ENCODE measurements at regions not wholly inside any gene's neighbourhood (a gene's known extent, or its start where the extent isn't known, plus 50 kb on each side); places are given as distances from the start of the nearest gene placed in this dataset.

- H3K4me1 ChIP-seq (ENCODE audit: insufficient read depth, low read length), result no peaks in the 10 kb centered on the region
Observed at GRCh38 chr3:22288756-22289155, 537.7 kb upstream of the ZNF385D start.

GRCh38 chr3:22292681-22293080, 541.7 kb upstream of the ZNF385D start:
- ATAC-seq (ENCODE audit: insufficient read depth, low read depth) (no peak), DNase-seq (no peak)
- Histone ChIP-seq H3K9me3 (ENCODE audit: insufficient read depth, low read length, severe bottlenecking) (no peaks in the 10 kb centered on the region), H4K20me1 (ENCODE audit: insufficient read depth, low read length) (no peaks in the 10 kb centered on the region), H3K36me3 (ENCODE audit: insufficient read depth, low read length) (no peaks in the 10 kb centered on the region), H3K4me2 (ENCODE audit: insufficient read depth, low read length) (no peak overlapping the region), H3K79me2 (ENCODE audit: insufficient read depth, low read length) (no peaks in the 10 kb centered on the region), H3K4me3 (ENCODE audit: low read depth in 1 of 2, low read length in 2 of 2) (no peak overlapping the region), H3K4me1 (ENCODE audit: insufficient read depth, low read length) (no peaks in the 10 kb centered on the region), H2AFZ (ENCODE audit: low read depth, low read length) (no peak overlapping the region), H3K27me3 (ENCODE audit: insufficient read depth, low read length, poor library complexity) (no peaks in the 10 kb centered on the region), H3K9ac (ENCODE audit: low read depth, low read length) (no peak overlapping the region), H3K27ac (ENCODE audit: low read length) (no peak overlapping the region)
- TF ChIP-seq CTCF (IDR thresholded peaks at IDR 0.05; ENCODE audit: borderline replicate concordance, extremely low read depth, low read length, poor library complexity, severe bottlenecking) (no peak), EZH2 (IDR thresholded peaks at IDR 0.05; ENCODE audit: borderline replicate concordance, low read depth, low read length, severe bottlenecking) (no peak)

More at GRCh38 chr3:22288756-22289155, 537.7 kb upstream of the ZNF385D start:
- ATAC-seq (ENCODE audit: insufficient read depth, low read depth), result no peak
- TF ChIP-seq EZH2 (IDR thresholded peaks at IDR 0.05; ENCODE audit: borderline replicate concordance, low read depth, low read length, severe bottlenecking) (no peak), CTCF (IDR thresholded peaks at IDR 0.05; ENCODE audit: borderline replicate concordance, extremely low read depth, low read length, poor library complexity, severe bottlenecking) (no peak)
- no peaks in the 10 kb centered on the region for H3K9me3 ChIP-seq (ENCODE audit: insufficient read depth, low read length, severe bottlenecking)
- no peaks in the 10 kb centered on the region for H4K20me1 ChIP-seq (ENCODE audit: insufficient read depth, low read length)
- H3K36me3 ChIP-seq (ENCODE audit: insufficient read depth, low read length), result no peaks in the 10 kb centered on the region
- no peaks in the 10 kb centered on the region for H3K79me2 ChIP-seq (ENCODE audit: insufficient read depth, low read length)
- no peak overlapping the region for H3K4me2 ChIP-seq (ENCODE audit: insufficient read depth, low read length)
- H3K27me3 ChIP-seq (ENCODE audit: insufficient read depth, low read length, poor library complexity), result no peaks in the 10 kb centered on the region
- no peak overlapping the region for H3K4me3 ChIP-seq (ENCODE audit: low read depth in 1 of 2, low read length in 2 of 2)
- no peak for DNase-seq
- H3K27ac ChIP-seq (ENCODE audit: low read length), result no peak overlapping the region
- no peak overlapping the region for H2AFZ ChIP-seq (ENCODE audit: low read depth, low read length)
- H3K9ac ChIP-seq (ENCODE audit: low read depth, low read length), result no peak overlapping the region

- ATAC-seq (ENCODE audit: insufficient read depth, low read depth) (no peak), DNase-seq (no peak)
- Histone ChIP-seq H2AFZ (ENCODE audit: low read depth, low read length) (no peak overlapping the region), H3K4me2 (ENCODE audit: insufficient read depth, low read length) (no peak overlapping the region), H4K20me1 (ENCODE audit: insufficient read depth, low read length) (no peaks in the 10 kb centered on the region), H3K9ac (ENCODE audit: low read depth, low read length) (no peak overlapping the region), H3K36me3 (ENCODE audit: insufficient read depth, low read length) (no peaks in the 10 kb centered on the region), H3K4me1 (ENCODE audit: insufficient read depth, low read length) (no peaks in the 10 kb centered on the region), H3K4me3 (ENCODE audit: low read depth in 1 of 2, low read length in 2 of 2) (no peak overlapping the region), H3K9me3 (ENCODE audit: insufficient read depth, low read length, severe bottlenecking) (no peaks in the 10 kb centered on the region), H3K27me3 (ENCODE audit: insufficient read depth, low read length, poor library complexity) (no peaks in the 10 kb centered on the region), H3K79me2 (ENCODE audit: insufficient read depth, low read length) (no peaks in the 10 kb centered on the region), H3K27ac (ENCODE audit: low read length) (no peak overlapping the region)
- no peak for TF ChIP-seq CTCF (IDR thresholded peaks at IDR 0.05; ENCODE audit: borderline replicate concordance, extremely low read depth, low read length, poor library complexity, severe bottlenecking)
- TF ChIP-seq EZH2 (IDR thresholded peaks at IDR 0.05; ENCODE audit: borderline replicate concordance, low read depth, low read length, severe bottlenecking), result no peak
Observed at GRCh38 chr3:22296601-22297000, 545.6 kb upstream of the ZNF385D start.

- no peak overlapping the region for H3K9ac ChIP-seq (ENCODE audit: low read depth, low read length)
- H3K4me2 ChIP-seq (ENCODE audit: insufficient read depth, low read length), result no peak overlapping the region
- TF ChIP-seq EZH2 (IDR thresholded peaks at IDR 0.05; ENCODE audit: borderline replicate concordance, low read depth, low read length, severe bottlenecking) (no peak), CTCF (IDR thresholded peaks at IDR 0.05; ENCODE audit: borderline replicate concordance, extremely low read depth, low read length, poor library complexity, severe bottlenecking) (no peak)
- H3K27ac ChIP-seq (ENCODE audit: low read length), result no peak overlapping the region
- DNase-seq, result no peak
- no peaks in the 10 kb centered on the region for H3K4me1 ChIP-seq (ENCODE audit: insufficient read depth, low read length)
- no peaks in the 10 kb centered on the region for H3K9me3 ChIP-seq (ENCODE audit: insufficient read depth, low read length, severe bottlenecking)
- ATAC-seq (ENCODE audit: insufficient read depth, low read depth), result no peak
- no peaks in the 10 kb centered on the region for H3K27me3 ChIP-seq (ENCODE audit: insufficient read depth, low read length, poor library complexity)
- no peak overlapping the region for H2AFZ ChIP-seq (ENCODE audit: low read depth, low read length)
- no peaks in the 10 kb centered on the region for H3K36me3 ChIP-seq (ENCODE audit: insufficient read depth, low read length)
- no peaks in the 10 kb centered on the region for H4K20me1 ChIP-seq (ENCODE audit: insufficient read depth, low read length)
- H3K79me2 ChIP-seq (ENCODE audit: insufficient read depth, low read length), result no peaks in the 10 kb centered on the region
- H3K4me3 ChIP-seq (ENCODE audit: low read depth in 1 of 2, low read length in 2 of 2), result no peak overlapping the region
Observed at GRCh38 chr3:22297436-22297835, 546.4 kb upstream of the ZNF385D start.

Measured in DND-41 (cell line).